Superior temporal gyrus (tissue), 1 donor: ENCODE measurements at regions not wholly inside any gene's neighbourhood (a gene's known extent, or its start where the extent isn't known, plus 50 kb on each side); places are given as distances from the start of the nearest gene placed in this dataset.
"Not testable (repeated sequence)": the region's sequence is repeated elsewhere in the genome, so short reads cannot be mapped to it uniquely, and the experiment has no call there.

Experiments used
- DNase-seq: peaks from one replicate; pipeline ENCODE4 v3.0.0-alpha.2; 2016; ENCODE audit errors: extremely low spot score

GRCh38 chrX:121642415-121642814 lies 595.0 kb downstream of the GLUD2 start:
- DNase-seq, result no peak

GRCh38 chrX:121649417-121649816 lies 602.0 kb downstream of the GLUD2 start:
- DNase-seq, result no peak

- DNase-seq, result no peak
Measured at GRCh38 chrX:121655276-121655675, 607.9 kb downstream of the GLUD2 start.

GRCh38 chrX:121666171-121666570 lies 618.8 kb downstream of the GLUD2 start:
- DNase-seq, result no peak

- no peak for DNase-seq
Measured at GRCh38 chrX:121671649-121672048, 624.2 kb downstream of the GLUD2 start.

- DNase-seq, result not testable (repeated sequence)
Measured at GRCh38 chrX:121709236-121709635, 661.8 kb downstream of the GLUD2 start.

GRCh38 chrX:121733514-121733913 lies 686.1 kb downstream of the GLUD2 start:
- DNase-seq, result no peak

- no peak for DNase-seq
Measured at GRCh38 chrX:121746105-121746504, 698.7 kb downstream of the GLUD2 start.

GRCh38 chrX:121753602-121754001 lies 706.2 kb downstream of the GLUD2 start:
- DNase-seq, result not testable (repeated sequence)

- DNase-seq, result no peak
Measured at GRCh38 chrX:121754301-121754700, 706.9 kb downstream of the GLUD2 start.

- DNase-seq, result no peak
Measured at GRCh38 chrX:121755541-121755940, 708.1 kb downstream of the GLUD2 start.

- no peak for DNase-seq
Measured at GRCh38 chrX:121761845-121762244, 714.4 kb downstream of the GLUD2 start.

GRCh38 chrX:121763671-121764070 lies 716.3 kb downstream of the GLUD2 start:
- DNase-seq, result no peak

GRCh38 chrX:121768210-121768609 lies 720.8 kb downstream of the GLUD2 start:
- DNase-seq, result not testable (repeated sequence)

GRCh38 chrX:121781991-121782390 lies 734.6 kb downstream of the GLUD2 start:
- no peak for DNase-seq

- no peak for DNase-seq
Measured at GRCh38 chrX:121782544-121782943, 735.1 kb downstream of the GLUD2 start.

- no peak for DNase-seq
Measured at GRCh38 chrX:121782976-121783375, 735.6 kb downstream of the GLUD2 start.

- DNase-seq, result no peak
Measured at GRCh38 chrX:121802881-121803412, 755.5 kb downstream of the GLUD2 start.

GRCh38 chrX:121823406-121823805 lies 776.0 kb downstream of the GLUD2 start:
- DNase-seq, result no peak

GRCh38 chrX:121831601-121832000 lies 784.2 kb downstream of the GLUD2 start:
- DNase-seq, result no peak

- DNase-seq, result no peak
Measured at GRCh38 chrX:121832446-121832845, 785.0 kb downstream of the GLUD2 start.

- DNase-seq, result no peak
Measured at GRCh38 chrX:121836000-121836399, 788.6 kb downstream of the GLUD2 start.

GRCh38 chrX:121851033-121851432 lies 803.6 kb downstream of the GLUD2 start:
- DNase-seq, result no peak
